NCI-H748 (cell line): ENCODE measurements at regions not wholly inside any gene's neighbourhood (a gene's known extent, or its start where the extent isn't known, plus 50 kb on each side); places are given as distances from the start of the nearest gene placed in this dataset.

Experiments
- DNase-seq: peaks from one replicate; lab custom pipeline; 2025; ENCODE audit not compliant: unreplicated experiment; lab: John Stamatoyannopoulos, UW

DNA sequence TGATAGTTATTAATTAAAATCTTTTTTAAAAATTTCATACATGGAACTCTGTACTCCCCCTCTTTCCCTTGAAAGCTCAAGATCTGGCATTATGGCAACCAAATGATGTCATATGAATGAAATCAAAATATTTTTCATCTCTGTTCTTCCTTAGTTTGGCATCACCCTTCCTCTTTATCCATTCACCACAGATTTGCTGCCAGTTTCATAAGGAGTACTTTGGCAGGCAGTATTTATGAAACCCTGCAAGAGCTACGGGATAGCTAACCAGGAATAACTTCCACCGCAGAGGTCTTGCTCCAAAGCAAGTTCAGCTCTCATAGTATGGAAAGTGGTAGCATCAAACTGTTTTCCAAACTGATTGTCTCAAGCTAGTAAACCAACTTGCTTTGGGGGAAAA, 113.9 kb upstream of the DOK5 start:
- DNase-seq, result no peak

DNA sequence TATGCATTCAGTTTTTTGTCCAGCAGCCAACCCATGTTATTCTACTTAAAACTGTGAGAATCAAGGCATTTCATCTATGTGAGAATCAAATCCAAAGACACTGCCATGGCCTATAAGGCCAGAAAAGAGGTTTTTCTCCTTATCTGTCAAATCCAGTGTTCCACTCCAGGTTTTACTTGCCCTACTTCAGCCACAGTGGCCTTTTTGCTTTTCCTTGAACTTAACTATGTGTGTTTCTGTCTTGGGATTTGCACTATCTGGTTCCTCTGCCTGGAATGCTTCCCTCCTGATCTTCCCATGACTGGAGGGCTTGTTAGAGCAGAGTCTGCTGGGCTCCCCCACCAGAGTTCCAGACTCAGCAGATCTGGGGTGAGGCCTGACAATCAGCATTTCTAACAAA, 113.1 kb upstream of the DOK5 start:
- no peak for DNase-seq

DNA sequence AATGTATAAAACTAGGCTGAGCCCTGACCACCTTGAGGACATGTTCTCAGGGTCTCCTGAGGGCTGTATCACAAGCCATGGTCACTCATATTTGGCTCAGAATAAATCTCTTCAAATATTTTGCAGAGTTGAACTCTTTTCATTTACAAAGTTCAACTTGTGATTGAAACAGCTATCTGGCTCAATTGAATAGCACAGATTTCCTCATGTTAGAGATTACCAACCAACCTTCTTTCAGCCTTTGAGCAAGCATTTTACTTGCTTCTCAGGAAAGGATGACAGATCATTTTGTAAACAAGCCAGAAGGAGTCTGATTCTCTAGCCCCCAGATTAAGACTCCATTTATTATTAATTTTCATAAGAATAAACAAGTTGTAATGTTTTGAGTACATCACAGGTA, 111.0 kb upstream of the DOK5 start:
- no peak for DNase-seq

- no peak for DNase-seq
Observed at GRCh38 chr20:54364919-54365318, 110.5 kb upstream of the DOK5 start.

DNA sequence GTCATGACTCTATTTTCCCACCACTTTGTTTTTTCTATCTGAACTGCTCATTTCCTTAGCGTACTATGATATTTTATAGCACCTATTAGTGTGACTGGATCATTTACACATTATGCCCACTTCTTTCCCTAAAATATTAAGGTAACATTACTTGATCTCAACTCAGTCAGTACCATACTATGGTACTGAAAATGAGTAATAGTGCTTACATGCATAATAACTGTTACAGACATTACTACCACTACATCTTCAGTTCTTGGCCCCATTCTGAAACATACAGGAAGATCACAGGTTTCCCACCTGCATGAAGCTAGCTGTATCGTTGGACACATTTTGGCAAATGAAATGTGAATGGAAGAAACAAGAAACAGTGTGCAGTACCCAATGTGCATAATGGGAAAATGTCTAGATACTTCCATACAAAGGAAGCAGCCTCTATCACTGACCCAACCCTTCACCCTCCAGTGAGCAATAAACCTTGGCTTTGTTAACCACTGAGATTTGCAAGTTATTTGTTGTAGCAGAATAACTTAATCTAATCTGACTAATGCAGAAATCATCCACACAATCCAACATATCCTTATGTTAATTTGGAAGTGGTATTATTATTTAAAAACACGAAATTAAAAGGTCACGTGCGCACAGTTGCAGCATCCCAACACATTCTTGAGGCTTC, 108.6 kb upstream of the DOK5 start:
- no peak for DNase-seq

DNA sequence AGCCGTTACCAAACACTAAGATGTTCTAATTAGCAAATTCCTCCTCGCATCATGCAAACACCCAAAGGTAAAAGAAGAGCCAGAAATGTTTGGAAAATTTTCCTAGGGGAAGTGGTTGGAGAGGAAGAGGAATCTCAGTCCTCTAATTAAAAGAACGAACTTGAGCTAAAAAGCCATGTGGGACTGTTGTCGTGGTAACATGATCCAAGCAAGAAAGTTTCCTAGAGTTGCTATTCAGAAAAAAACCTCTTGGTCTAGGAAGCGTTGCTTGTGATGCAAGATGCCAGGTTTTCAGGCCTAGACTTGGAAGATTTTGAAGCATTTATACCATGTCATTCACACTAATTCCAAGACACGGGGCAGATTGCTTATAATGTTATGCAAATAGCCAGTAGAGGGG, 106.8 kb upstream of the DOK5 start:
- no peak for DNase-seq

GRCh38 chr20:54372313-54372712, 103.1 kb upstream of the DOK5 start:
- no peak for DNase-seq

DNA sequence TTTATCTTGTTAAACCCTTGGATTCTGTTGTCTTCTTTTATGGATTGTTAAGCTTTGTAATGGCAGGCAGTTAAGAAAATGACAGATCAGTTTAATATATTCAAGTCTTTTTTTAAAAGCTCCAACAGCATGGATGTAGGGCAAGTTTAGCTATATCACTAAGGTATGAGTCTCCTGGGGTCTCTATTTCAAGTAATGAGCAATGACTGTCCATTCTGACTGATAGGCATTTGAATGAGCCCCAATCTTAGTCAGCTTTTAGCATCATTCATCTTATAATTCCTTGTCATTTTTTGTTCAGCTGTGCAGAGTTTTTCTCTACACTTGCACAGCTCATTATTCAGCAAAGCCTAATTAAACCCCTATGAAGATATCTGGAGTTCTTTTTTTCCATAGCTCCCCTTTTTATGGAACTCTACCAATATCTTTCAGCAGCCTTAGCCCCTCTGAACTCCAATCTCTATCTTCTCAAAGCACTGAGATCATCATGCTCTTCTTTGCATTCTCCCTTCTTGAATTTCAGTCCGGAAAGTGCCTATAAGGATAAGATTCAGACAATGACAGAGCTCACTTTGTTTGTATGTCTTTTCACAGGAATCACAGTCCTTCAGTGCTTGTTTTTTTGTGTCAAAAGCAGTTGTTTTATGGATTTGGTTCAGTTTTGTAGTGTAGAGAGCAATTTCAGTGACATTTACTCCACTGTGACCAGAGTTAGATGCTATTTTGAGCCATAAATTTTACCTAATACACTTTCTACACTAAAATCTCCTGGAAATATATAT, 97.2 kb upstream of the DOK5 start:
- no peak for DNase-seq

- no peak for DNase-seq
Observed at GRCh38 chr20:54379893-54380584, 95.4 kb upstream of the DOK5 start.

DNA sequence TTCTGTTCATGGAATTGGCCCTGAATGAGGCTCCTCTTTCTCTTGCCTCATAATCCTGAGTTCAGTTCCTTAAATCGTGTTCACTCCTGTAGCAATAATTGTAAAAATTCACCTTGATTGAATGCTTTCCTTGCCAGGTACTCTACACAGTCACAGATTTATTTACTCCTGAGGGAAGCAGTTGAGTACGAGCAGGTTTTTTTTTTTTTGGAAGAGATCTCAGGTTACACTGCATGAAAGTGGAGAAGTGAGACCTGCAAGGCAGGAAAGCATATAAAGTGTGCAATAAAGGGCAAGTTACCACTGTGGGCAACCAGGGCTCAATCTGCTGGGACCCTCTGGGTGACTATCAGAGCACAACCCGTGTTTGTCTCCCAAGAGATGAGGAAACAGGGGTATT, 93.0 kb upstream of the DOK5 start:
- DNase-seq, result no peak

DNA sequence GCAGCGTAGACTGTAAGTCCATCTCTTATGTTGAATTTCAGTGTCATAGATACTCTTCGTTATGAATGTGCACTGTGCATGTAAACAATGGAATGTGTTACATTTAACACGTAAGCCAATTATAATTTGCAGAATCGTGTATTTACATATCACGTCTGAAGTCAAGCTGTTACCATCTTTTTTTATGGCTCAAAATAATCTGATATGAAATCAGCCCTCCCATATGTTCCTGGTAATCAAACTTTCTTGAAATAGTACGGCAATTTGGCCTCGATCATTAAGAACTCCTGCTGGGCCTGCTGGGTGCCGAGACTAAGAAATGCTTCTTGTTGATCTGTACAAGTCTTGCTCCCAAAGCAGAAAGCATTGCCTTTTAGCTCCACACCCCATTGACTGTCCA, 89.6 kb upstream of the DOK5 start:
- DNase-seq, result peak; percentile 6

DNA sequence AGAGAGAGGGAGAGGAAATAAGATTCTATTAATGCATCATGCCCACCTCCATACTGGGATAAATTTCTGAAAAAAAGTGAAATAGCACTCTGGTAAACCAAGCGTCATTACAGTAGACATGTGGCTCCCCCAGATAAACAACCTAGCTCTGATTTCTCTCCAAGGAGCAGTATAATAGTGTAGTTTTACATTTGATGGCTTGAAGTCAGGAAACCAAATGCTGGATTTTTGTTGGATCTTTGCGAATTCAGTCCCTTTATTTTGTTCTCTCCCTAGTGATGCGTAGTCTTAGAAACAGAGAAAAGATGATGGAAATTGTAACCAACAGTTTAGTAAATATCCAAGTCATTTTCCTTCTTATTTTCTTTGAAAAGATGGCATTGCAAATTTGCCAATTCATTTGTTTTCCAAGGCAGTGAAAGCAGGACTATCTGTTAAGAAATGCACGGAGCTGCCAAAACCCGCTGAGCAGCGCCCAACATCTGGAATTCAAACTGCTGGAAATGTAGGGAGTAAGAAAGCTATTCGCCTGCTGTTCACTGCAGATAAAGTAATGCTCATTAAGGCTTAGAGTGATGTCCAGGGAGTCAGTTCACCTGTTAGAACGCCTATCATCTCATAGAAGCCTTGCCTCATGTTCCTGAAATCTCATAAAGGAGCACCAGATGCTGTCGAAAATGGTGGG, 85.7 kb upstream of the DOK5 start:
- DNase-seq, result no peak

DNA sequence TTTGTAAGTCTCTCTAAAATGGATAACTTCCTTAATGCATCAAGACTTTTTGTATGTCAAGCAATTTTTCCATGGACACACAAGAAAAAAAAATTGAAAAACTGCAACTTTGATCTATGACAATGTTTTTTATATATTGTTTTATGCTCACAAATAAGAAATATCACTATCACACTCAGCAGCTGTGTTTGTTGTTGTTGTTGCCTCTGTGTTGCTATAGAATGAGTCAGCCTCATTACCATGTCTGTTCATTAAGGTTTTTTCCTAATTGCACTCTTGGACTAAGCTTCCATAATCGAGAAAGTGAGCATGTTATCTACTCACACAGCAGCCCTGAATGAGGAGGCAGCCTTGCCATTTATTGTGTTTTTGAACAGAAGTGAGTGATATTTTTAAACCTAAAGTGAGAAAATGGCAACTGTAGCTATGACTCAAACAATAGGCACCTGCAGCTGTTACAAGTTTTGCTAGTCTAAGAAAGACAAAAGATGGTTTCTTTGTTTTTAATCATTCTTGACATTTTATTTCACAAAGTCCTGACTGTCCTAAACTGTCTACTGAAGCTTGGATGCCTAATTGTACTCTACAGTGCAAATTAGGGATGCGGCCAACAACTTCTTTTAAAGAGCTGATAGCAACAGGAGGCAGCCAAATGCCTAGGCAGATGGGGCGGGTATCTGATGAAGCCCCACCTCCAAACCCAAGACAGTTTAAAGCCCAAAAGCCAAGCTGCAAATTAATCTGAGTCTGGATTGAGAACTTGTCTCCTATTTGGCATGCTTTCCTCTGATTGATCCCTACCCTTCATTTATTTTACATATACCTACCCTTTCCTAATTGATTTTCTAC, 77.9 kb upstream of the DOK5 start:
- DNase-seq, result no peak

- DNase-seq, result no peak
Observed at GRCh38 chr20:54398814-54399213, 76.6 kb upstream of the DOK5 start.

- DNase-seq, result no peak
Observed at GRCh38 chr20:54405540-54405939, 69.9 kb upstream of the DOK5 start.

- DNase-seq, result no peak
Observed at GRCh38 chr20:54407459-54407858, 67.9 kb upstream of the DOK5 start.

- DNase-seq, result no peak
Observed at GRCh38 chr20:54415967-54416366, 59.4 kb upstream of the DOK5 start.

DNA sequence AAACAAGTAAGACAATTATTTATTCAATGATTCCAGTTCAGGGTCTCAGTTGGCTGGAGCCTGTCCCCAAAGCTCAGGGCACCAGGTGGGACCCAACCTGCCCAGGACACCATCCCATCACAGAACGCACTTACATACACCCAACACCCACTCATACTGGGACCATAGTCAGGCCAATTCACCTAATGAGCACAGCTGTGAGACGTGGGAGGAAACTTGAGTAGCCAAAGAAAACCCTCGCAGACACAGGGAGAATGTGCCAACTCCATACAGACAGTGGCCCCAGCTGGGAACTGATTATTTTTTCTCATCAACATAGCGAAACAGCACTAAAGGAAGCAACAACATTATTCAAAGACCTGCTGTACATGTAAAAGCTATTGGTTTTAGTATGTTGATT, 58.6 kb upstream of the DOK5 start:
- DNase-seq, result no peak

DNA sequence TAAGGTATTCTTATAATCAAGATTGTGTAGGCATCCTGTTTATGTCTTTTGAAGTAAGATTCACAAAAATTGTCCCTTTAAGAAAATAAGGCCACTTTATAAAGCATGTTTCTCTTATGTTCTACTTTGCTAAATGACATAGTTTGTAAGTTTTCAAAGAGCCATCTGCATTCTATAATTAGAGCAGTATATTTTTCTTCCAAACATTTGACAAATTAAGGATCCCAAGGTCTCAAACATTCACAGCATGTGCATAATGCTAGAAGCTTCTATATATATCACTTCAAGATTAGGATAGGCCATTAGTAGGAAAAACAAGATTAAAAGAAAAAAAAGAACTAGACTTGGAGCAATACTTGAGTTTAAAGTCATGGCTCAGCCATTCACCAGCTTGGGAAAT, 55.9 kb upstream of the DOK5 start:
- DNase-seq, result no peak
